GM23338 (cell line): ENCODE measurements at regions not wholly inside any gene's neighbourhood (a gene's known extent, or its start where the extent isn't known, plus 50 kb on each side); places are given as distances from the start of the nearest gene placed in this dataset.

ENCODE experiments used
- ATAC-seq: fragments of 200-7000 bp; cut with Tn5 transposase; 3 replicates; pipeline ENCODE4 v1.9.1; 2020
- DNase-seq: peaks from one replicate; pipeline ENCODE4 v3.0.0-alpha.2; 2015; ENCODE audit warnings: low spot score
- H2AFZ ChIP-seq: fragments of 200-600 bp; sonication (generic); 2 replicates; pipeline ENCODE4 v1.8.0; 2016; ENCODE audit warnings: antibody characterized with exemption, mild to moderate bottlenecking, moderate library complexity
- H3F3A ChIP-seq: fragments of 200-600 bp; sonication (generic); replicated peaks from 2 replicates; pipeline ENCODE4 v1.8.0; 2017; ENCODE audit warnings: antibody characterized with exemption, mixed run types, low read depth
- H3K27ac ChIP-seq: fragments of 200-600 bp; sonication (generic); 2 replicates; pipeline ENCODE4 v1.6.1; 2016; ENCODE audit warnings: low read depth
- H3K27me3 ChIP-seq: fragments of 200-600 bp; sonication (generic); 2 replicates; pipeline ENCODE4 v1.8.0; 2016; ENCODE audit warnings: mild to moderate bottlenecking, mixed run types, moderate library complexity; ENCODE audit not compliant: insufficient read depth
- H3K36me3 ChIP-seq: fragments of 200-600 bp; sonication (generic); 2 replicates; pipeline ENCODE4 v1.8.0; 2016; ENCODE audit warnings: mild to moderate bottlenecking; ENCODE audit not compliant: insufficient read depth
- H3K4me1 ChIP-seq: fragments of 200-600 bp; sonication (generic); 2 replicates; pipeline ENCODE4 v1.8.0; 2016; ENCODE audit warnings: mild to moderate bottlenecking, moderate library complexity; ENCODE audit not compliant: insufficient read depth
- H3K4me2 ChIP-seq: fragments of 200-600 bp; sonication (generic); 2 replicates; pipeline ENCODE4 v1.7.1; 2017; ENCODE audit warnings: mixed run types
- H3K4me3 ChIP-seq: fragments of 200-600 bp; sonication (generic); 2 replicates; pipeline ENCODE4 v1.6.1; 2016; ENCODE audit warnings: mixed run types
- H3K79me2 ChIP-seq: fragments of 200-600 bp; sonication (generic); replicated peaks from 2 replicates; pipeline ENCODE4 v1.8.0; 2017; ENCODE audit warnings: mild to moderate bottlenecking; ENCODE audit not compliant: insufficient read depth
- H3K9me2 ChIP-seq: fragments of 200-600 bp; sonication (generic); 2 replicates; pipeline ENCODE4 v1.8.0; 2017; ENCODE audit not compliant: insufficient read depth
- H4K20me1 ChIP-seq: fragments of 200-600 bp; sonication (generic); replicated peaks from 2 replicates; pipeline ENCODE4 v1.8.0; 2017; ENCODE audit warnings: mild to moderate bottlenecking; ENCODE audit not compliant: insufficient read depth
- H3K27ac Mint-ChIP-seq: 2 replicates; pipeline ENCODE4 v1.8.0; 2020; ENCODE audit warnings: inconsistent platforms, mild to moderate bottlenecking, moderate library complexity, mixed read lengths
- H3K27me3 Mint-ChIP-seq: 3 replicates; pipeline ENCODE4 v1.8.0; 2022; ENCODE audit warnings: low read depth, mild to moderate bottlenecking, moderate library complexity, mixed read lengths, inconsistent platforms; ENCODE audit not compliant: insufficient read depth, poor library complexity
- H3K36me3 Mint-ChIP-seq: 3 replicates; pipeline ENCODE4 v1.8.0; 2021; ENCODE audit warnings: low read depth, mild to moderate bottlenecking, inconsistent platforms, moderate library complexity, mixed read lengths
- H3K4me1 Mint-ChIP-seq: 3 replicates; pipeline ENCODE4 v1.8.0; 2020; ENCODE audit warnings: mild to moderate bottlenecking, inconsistent platforms, mixed read lengths
- H3K4me3 Mint-ChIP-seq: 3 replicates; pipeline ENCODE4 v1.8.0; 2021; ENCODE audit warnings: moderate library complexity, mild to moderate bottlenecking, inconsistent platforms, mixed read lengths
- H3K9me3 Mint-ChIP-seq: 3 replicates; pipeline ENCODE4 v1.8.0; 2020; ENCODE audit warnings: moderate library complexity, mild to moderate bottlenecking, inconsistent platforms, mixed read lengths
- EZH2 ChIP-seq: fragments of 200-600 bp; sonication (generic); IDR thresholded peaks from one replicate; pipeline ENCODE4 v1.8.0; 2017; ENCODE audit warnings: antibody characterized with exemption, mild to moderate bottlenecking, low read depth; ENCODE audit not compliant: unreplicated experiment
- EZH2phosphoT487 ChIP-seq: fragments of 200-600 bp; sonication (generic); IDR thresholded peaks from one replicate; pipeline ENCODE4 v1.8.1; 2018; ENCODE audit warnings: antibody characterized with exemption; ENCODE audit not compliant: unreplicated experiment
- NANOG ChIP-seq: IDR thresholded peaks from 2 replicates; pipeline ENCODE4 v1.6.1; 2016; ENCODE audit warnings: antibody characterized with exemption, borderline replicate concordance
- POLR2AphosphoS5 ChIP-seq: IDR thresholded peaks from 2 replicates; pipeline ENCODE4 v1.6.1; 2016; ENCODE audit warnings: antibody characterized with exemption, low read depth
- TF ChIP-seq, protein P1 (sequence below), 2 experiments: fragments of 200-600 bp in 1 of 2; sonication (generic) in 1 of 2; conservative IDR thresholded peaks; 2 replicates each; pipeline versions ENCODE4 v1.5.1 to v1.6.1; 2016 to 2017; ENCODE audit warnings: antibody characterized with exemption in 2 of 2, low read depth in 2 of 2, mild to moderate bottlenecking in 2 of 2, moderate library complexity in 1 of 2
- TF ChIP-seq, protein P2 (sequence below): IDR thresholded peaks from 2 replicates; pipeline ENCODE4 v1.6.1; 2016; ENCODE audit warnings: antibody characterized with exemption
- TF ChIP-seq, protein P3 (sequence below): IDR thresholded peaks from one replicate; pipeline ENCODE4 v1.6.1; 2018; ENCODE audit warnings: antibody characterized with exemption; ENCODE audit not compliant: unreplicated experiment

DNA sequence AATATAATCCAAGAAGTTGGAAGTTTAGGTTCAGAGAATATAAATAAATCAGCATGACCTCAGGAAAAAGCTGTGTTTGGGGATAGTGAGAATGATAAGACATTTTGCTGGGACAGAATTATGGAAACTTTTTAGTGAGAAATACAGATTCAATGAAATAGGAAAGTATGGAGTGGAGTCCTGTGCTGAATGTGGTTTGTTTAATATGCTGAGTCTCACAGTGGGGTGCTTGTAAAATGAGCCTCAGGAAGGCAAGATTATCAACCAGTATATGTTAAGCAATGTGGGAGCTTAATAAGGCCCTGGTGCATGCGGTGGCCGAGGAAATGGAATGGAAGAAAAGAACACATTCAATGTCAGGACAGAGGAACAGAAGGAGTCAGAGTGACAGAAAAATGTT is 1554.7 kb upstream of the TENM3 start (continued):
- TF ChIP-seq, protein P1, sequence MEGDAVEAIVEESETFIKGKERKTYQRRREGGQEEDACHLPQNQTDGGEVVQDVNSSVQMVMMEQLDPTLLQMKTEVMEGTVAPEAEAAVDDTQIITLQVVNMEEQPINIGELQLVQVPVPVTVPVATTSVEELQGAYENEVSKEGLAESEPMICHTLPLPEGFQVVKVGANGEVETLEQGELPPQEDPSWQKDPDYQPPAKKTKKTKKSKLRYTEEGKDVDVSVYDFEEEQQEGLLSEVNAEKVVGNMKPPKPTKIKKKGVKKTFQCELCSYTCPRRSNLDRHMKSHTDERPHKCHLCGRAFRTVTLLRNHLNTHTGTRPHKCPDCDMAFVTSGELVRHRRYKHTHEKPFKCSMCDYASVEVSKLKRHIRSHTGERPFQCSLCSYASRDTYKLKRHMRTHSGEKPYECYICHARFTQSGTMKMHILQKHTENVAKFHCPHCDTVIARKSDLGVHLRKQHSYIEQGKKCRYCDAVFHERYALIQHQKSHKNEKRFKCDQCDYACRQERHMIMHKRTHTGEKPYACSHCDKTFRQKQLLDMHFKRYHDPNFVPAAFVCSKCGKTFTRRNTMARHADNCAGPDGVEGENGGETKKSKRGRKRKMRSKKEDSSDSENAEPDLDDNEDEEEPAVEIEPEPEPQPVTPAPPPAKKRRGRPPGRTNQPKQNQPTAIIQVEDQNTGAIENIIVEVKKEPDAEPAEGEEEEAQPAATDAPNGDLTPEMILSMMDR (conservative IDR thresholded peaks at IDR 0.05; ENCODE audit: low read depth in 2 of 2): no peak
- TF ChIP-seq, protein P2, sequence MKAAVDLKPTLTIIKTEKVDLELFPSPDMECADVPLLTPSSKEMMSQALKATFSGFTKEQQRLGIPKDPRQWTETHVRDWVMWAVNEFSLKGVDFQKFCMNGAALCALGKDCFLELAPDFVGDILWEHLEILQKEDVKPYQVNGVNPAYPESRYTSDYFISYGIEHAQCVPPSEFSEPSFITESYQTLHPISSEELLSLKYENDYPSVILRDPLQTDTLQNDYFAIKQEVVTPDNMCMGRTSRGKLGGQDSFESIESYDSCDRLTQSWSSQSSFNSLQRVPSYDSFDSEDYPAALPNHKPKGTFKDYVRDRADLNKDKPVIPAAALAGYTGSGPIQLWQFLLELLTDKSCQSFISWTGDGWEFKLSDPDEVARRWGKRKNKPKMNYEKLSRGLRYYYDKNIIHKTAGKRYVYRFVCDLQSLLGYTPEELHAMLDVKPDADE: no peak

DNA sequence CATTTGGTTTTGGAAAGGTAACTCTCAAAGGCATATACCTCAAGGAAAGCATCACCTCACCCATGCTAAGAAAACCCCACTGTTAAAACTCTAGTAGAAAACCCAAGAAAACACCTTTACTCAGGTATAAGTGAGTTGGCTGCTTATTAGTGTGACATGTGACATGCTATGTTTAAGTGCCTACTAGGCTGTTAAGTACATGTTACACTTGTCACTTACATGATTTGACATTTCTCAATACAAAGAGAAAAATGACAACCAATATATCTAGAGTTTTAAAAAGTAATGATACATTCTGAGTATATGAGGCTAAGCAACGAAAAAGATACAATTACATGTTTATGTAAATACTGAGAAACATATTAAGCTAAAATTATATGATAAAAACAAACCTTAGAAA is 1548.3 kb upstream of the TENM3 start:
- H3K9me3 Mint-ChIP-seq: peaks cover 27% of the 10 kb centered on the region
- no peak overlapping the region for H2AFZ ChIP-seq
- no peak overlapping the region for H3K27ac ChIP-seq
- no peak for TF ChIP-seq EZH2phosphoT487
- no peak for TF ChIP-seq NANOG
- TF ChIP-seq POLR2AphosphoS5: no peak
- TF ChIP-seq, protein P3, sequence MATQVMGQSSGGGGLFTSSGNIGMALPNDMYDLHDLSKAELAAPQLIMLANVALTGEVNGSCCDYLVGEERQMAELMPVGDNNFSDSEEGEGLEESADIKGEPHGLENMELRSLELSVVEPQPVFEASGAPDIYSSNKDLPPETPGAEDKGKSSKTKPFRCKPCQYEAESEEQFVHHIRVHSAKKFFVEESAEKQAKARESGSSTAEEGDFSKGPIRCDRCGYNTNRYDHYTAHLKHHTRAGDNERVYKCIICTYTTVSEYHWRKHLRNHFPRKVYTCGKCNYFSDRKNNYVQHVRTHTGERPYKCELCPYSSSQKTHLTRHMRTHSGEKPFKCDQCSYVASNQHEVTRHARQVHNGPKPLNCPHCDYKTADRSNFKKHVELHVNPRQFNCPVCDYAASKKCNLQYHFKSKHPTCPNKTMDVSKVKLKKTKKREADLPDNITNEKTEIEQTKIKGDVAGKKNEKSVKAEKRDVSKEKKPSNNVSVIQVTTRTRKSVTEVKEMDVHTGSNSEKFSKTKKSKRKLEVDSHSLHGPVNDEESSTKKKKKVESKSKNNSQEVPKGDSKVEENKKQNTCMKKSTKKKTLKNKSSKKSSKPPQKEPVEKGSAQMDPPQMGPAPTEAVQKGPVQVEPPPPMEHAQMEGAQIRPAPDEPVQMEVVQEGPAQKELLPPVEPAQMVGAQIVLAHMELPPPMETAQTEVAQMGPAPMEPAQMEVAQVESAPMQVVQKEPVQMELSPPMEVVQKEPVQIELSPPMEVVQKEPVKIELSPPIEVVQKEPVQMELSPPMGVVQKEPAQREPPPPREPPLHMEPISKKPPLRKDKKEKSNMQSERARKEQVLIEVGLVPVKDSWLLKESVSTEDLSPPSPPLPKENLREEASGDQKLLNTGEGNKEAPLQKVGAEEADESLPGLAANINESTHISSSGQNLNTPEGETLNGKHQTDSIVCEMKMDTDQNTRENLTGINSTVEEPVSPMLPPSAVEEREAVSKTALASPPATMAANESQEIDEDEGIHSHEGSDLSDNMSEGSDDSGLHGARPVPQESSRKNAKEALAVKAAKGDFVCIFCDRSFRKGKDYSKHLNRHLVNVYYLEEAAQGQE: no peak
- TF ChIP-seq EZH2: no peak
- TF ChIP-seq, protein P1 (conservative IDR thresholded peaks at IDR 0.05; ENCODE audit: low read depth in 2 of 2): no peak
- H3K27me3 Mint-ChIP-seq: peaks cover 2% of the 10 kb centered on the region
- peaks cover 33% of the 10 kb centered on the region for H3K36me3 Mint-ChIP-seq
- H3K36me3 ChIP-seq: no peaks in the 10 kb centered on the region
- no peaks in the 10 kb centered on the region for H4K20me1 ChIP-seq
- no peaks in the 10 kb centered on the region for H3K79me2 ChIP-seq
- H3K4me3 Mint-ChIP-seq: no peak overlapping the region
- no peak overlapping the region for H3K4me2 ChIP-seq
- H3K4me3 ChIP-seq: no peak overlapping the region
- H3K27ac Mint-ChIP-seq: no peak overlapping the region
- peaks cover 15% of the 10 kb centered on the region for H3K4me1 Mint-ChIP-seq
- DNase-seq (no peak), ATAC-seq (no peak)
- H3K9me2 ChIP-seq: no peaks in the 10 kb centered on the region; the same call in 1 of the 2 replicates
- no peaks in the 10 kb centered on the region for H3F3A ChIP-seq
- H3K27me3 ChIP-seq: no peaks in the 10 kb centered on the region
- H3K4me1 ChIP-seq: no peaks in the 10 kb centered on the region
